AG09319 (cell line): ENCODE measurements at regions not wholly inside any gene's neighbourhood (a gene's known extent, or its start where the extent isn't known, plus 50 kb on each side); places are given as distances from the start of the nearest gene placed in this dataset.

Experiments used
- DNase-seq: peaks from one replicate; pipeline ENCODE4 v3.0.0-alpha.2; 2010; ENCODE audit warnings: low read depth; ENCODE audit errors: extremely low read depth
- TF ChIP-seq, protein P1 (sequence below): IDR thresholded peaks from 2 replicates; pipeline ENCODE4 v1.5.1; 2011; ENCODE audit warnings: low read depth, mild to moderate bottlenecking, inconsistent platforms, low read length, moderate library complexity

DNA sequence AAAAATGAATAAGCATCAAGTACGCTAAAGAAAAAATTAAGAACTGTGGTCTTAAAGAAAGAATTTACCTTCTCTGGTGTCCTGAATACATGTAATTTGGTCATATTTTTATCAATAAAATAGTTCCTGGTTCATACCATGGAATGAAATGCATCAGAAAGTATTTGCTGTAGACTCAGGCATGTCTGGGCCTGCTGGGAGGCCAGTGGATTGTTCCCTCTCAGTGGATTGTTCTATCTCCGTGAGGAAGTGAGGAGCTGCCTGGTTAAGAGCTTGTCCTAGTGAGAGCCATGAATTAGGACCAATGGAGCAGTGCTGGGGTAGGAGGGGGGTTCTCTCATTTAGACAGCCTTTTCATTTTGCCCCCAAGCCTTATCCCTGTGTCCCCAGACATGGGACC lies 211.7 kb upstream of the HABP2 start:
- no peak for DNase-seq
- TF ChIP-seq, protein P1, sequence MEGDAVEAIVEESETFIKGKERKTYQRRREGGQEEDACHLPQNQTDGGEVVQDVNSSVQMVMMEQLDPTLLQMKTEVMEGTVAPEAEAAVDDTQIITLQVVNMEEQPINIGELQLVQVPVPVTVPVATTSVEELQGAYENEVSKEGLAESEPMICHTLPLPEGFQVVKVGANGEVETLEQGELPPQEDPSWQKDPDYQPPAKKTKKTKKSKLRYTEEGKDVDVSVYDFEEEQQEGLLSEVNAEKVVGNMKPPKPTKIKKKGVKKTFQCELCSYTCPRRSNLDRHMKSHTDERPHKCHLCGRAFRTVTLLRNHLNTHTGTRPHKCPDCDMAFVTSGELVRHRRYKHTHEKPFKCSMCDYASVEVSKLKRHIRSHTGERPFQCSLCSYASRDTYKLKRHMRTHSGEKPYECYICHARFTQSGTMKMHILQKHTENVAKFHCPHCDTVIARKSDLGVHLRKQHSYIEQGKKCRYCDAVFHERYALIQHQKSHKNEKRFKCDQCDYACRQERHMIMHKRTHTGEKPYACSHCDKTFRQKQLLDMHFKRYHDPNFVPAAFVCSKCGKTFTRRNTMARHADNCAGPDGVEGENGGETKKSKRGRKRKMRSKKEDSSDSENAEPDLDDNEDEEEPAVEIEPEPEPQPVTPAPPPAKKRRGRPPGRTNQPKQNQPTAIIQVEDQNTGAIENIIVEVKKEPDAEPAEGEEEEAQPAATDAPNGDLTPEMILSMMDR = no peak

DNA sequence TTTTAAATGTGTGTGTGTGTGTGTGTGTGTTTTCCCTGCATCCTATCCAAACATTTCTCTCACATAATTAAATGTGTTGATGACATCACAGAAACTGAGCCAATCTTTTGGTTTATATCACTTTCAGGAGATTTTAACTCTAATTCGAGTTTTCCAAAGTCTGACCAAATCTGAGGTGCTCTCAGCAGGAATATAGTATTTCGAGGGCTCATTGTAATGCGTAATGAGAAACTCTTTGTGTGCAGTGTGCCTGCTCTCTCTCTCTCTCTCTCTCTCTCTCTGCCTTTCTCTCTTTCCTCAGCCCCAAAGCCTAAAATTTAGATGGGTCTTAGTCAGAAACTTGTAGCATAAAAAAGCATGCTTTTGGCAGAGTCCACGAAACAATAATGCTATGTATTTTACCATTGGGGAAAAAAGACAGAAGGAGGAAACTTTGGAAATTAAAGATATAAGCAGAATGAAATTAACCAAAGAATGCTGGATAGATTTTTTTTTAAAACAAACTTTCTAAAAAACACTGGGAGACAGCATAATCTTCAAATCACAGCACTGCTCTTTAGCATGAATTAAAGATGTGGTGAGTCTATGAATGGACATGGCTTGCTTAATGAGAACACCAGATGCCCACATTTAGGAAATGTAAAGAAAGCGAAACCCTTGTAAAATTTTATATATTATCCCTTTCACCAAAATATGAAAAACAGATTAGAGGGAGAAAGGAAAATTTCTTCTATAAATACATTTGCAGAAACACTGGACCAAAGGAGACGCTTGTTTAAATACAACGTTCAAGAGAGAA lies 206.8 kb upstream of the HABP2 start:
- DNase-seq = no peak
- TF ChIP-seq, protein P1 = no peak

DNA sequence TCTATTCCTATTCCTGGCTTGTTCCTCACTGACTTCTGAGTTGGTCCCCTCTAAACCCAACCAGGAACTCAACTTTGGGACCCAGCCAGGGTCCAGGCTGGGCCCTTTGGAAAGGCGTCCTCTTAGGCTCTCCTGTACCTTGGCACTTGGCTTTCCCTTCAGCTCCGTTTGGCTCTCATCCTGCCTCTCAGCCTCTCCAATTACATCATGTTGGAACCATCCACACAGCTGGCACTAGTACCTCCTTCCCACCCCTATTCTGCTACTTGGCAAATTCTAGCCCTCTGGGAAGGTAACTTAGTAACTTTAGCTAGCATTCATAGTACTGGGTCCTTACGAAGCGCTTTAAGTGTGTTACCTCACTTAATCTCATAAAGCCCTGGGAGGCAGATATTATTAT lies 205.3 kb upstream of the HABP2 start:
- no peak for DNase-seq
- TF ChIP-seq, protein P1 = no peak

DNA sequence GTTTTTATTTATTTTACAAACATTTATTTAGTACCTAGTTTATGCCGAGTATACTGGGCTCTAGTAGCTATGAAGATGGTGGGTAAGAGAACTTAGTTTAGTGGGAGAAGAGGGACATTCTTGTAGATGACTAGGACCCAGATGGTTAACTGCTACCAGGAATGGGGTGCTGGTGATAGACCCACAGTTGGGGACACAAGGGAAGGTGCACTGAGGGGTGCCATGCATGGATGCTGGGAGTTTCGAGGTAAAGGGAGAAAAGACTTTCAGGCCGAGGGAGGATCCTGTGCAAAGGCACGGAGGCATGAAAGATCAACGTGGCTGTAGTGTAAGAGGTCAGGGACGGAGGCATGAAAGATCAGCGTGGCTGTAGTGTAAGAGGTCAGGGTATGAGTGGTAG lies 204.2 kb upstream of the HABP2 start:
- TF ChIP-seq, protein P1 = no peak
- DNase-seq = no peak

DNA sequence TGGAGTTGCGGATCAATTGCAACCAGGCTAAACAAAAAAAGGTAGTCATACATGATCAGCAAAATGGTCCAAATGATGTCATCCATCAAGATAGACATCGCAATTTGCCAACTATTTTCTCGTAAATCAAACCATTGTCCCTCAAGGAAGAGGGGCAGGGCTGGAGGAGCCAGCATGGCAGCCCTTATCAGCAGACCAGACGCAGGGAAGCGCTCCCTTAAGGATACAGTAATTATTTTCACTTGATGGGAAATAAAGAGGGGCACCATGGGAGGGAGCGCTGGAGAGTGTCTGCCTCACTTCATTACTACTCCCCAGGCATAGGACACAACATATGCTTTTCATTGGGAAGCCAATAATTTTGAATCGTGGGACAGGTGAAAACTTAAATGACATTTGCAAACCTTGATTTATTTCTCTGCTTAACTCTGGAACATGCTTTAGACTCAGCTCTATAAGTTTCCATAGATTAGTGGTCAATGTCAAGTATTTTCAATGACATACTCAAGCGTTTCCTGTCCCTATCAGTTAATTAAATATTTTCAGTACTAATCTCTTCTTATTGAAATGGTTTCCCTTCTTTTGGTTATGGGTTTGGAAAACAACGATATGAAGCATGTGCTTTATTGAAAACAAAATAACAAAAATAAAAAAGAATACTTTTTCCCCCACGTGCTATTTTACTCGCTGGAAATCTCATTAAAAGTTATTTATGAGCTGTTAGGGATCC lies 202.4 kb upstream of the HABP2 start:
- no peak for DNase-seq
- TF ChIP-seq, protein P1 = no peak

DNA sequence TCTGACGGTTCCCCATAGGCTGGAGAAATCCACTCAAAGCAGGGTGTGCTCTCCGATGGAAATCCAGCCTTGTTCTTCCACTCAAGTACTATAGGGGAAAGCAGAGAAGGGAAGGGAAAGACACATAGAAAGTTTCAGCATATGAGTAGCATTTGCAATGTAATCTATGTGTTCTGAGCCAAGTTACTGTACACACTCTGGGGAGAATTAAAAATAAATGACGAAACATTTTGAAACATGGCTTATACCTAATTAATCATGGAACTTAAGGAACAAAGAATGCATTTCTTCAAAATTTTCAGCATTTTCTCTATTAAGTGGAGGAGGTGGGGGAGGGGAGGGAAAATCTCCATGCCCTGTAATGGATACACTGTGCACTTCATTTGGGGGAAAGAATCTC lies 198.1 kb upstream of the HABP2 start:
- no peak for DNase-seq
- TF ChIP-seq, protein P1 = no peak
